ENCODE measurements at regions not wholly inside any gene's neighbourhood (a gene's known extent, or its start where the extent isn't known, plus 50 kb on each side); places are given as distances from the start of the nearest gene placed in this dataset.

- no peaks in the 10 kb centered on the region for H3K27me3 ChIP-seq (ENCODE audit: insufficient read depth, low read length)
- H4K91ac ChIP-seq (ENCODE audit: insufficient read length, low read depth, low read length), result no peak overlapping the region
- H3K79me1 ChIP-seq (ENCODE audit: insufficient read depth, low read depth, low read length, poor library complexity, severe bottlenecking), result no peaks in the 10 kb centered on the region
- no peak overlapping the region for H3K27ac ChIP-seq (ENCODE audit: insufficient read length, low read depth, low read length)
- H2BK15ac ChIP-seq (ENCODE audit: low read depth, low read length), result no peak overlapping the region
- H3K27ac Mint-ChIP-seq, result peak overlapping the region in 2 of 3 experiments; percentile 3 to 37; a peak in 4 of 7 replicates
- H4K5ac ChIP-seq (ENCODE audit: insufficient read length, low read depth, low read length), result no peak overlapping the region
- no peak overlapping the region for H3T11ph ChIP-seq (ENCODE audit: low read length)
- no peaks in the 10 kb centered on the region for H3K9me3 ChIP-seq (ENCODE audit: control insufficient read depth, low read depth, low read length)
- no CpG with 5 or more reads among the region's 4 CpGs for WGBS (ENCODE audit: extremely low coverage, insufficient read length, low lambda C conversion rate)
- DNase-seq, result no peak
- H2BK20ac ChIP-seq (ENCODE audit: low read depth, low read length, poor library complexity, severe bottlenecking), result no peak overlapping the region
- H2BK12ac ChIP-seq (ENCODE audit: insufficient read length, low read depth, low read length), result no peak overlapping the region
- H3K4me1 ChIP-seq (ENCODE audit: insufficient read depth, low read length), result peaks cover 6% of the 10 kb centered on the region
- no peak overlapping the region for H3K56ac ChIP-seq (ENCODE audit: insufficient read length, low read depth, low read length)
- no peaks in the 10 kb centered on the region for H3K9me3 Mint-ChIP-seq
- no peak overlapping the region for H3K9ac ChIP-seq (ENCODE audit: extremely low read depth, insufficient read length, low read length)
- no peak overlapping the region for H2BK120ac ChIP-seq (ENCODE audit: low read depth, low read length, poor library complexity, severe bottlenecking)
- no peak overlapping the region for H2AK5ac ChIP-seq (ENCODE audit: insufficient read length, low read length)
- H2BK5ac ChIP-seq (ENCODE audit: insufficient read length, low read length), result no peak overlapping the region
- H3K79me2 ChIP-seq (ENCODE audit: insufficient read depth, low read length), result no peaks in the 10 kb centered on the region
- H3K4me2 ChIP-seq (ENCODE audit: insufficient read depth, insufficient read length, low read length), result no peak overlapping the region
- H3K23ac ChIP-seq (ENCODE audit: insufficient read length, low read depth, low read length), result no peak overlapping the region
- no peaks in the 10 kb centered on the region for H4K20me1 ChIP-seq (ENCODE audit: control insufficient read depth, insufficient read depth, insufficient read length)
- peaks cover 9 to 13% of the 10 kb centered on the region in 2 experiments for H3K4me1 Mint-ChIP-seq
- H3K23me2 ChIP-seq (ENCODE audit: insufficient read length, low read depth, low read length, poor library complexity, severe bottlenecking), result no peaks in the 10 kb centered on the region
- H2AFZ ChIP-seq (ENCODE audit: low read length), result no peak overlapping the region
- no peak for TF ChIP-seq CTCF (conservative IDR thresholded peaks at IDR 0.05)
- H3K4ac ChIP-seq (ENCODE audit: low read depth, low read length), result no peak overlapping the region
- no peak overlapping the region for H3K4me3 Mint-ChIP-seq
- H4K8ac ChIP-seq (replicated peaks; ENCODE audit: insufficient read length, low read depth, low read length), result no peak overlapping the region
- H3K27me3 Mint-ChIP-seq (ENCODE audit: low read depth), result no peaks in the 10 kb centered on the region
- no peak overlapping the region for H3K14ac ChIP-seq (ENCODE audit: insufficient read depth, low read length)
- H3K18ac ChIP-seq (ENCODE audit: insufficient read length, low read depth, low read length), result no peak overlapping the region
- peaks cover 3 to 24% (median 12%) of the 10 kb centered on the region in 3 experiments; a peak in 5 of 7 replicates for H3K36me3 Mint-ChIP-seq (ENCODE audit: insufficient read depth in 1 of 3, low read depth in 3 of 3)
These were observed 124.1 kb upstream of the MTNR1B start for GRCh38 chr11:92845390-92845789.
